Neuronal stem cell (in vitro differentiated cells): ENCODE measurements at regions not wholly inside any gene's neighbourhood (a gene's known extent, or its start where the extent isn't known, plus 50 kb on each side); places are given as distances from the start of the nearest gene placed in this dataset.

Source experiments
- DNase-seq: peaks from one replicate; pipeline ENCODE4 v3.0.0-alpha.2; 2013; ENCODE audit warnings: low spot score
- H2AFZ ChIP-seq: one replicate; pipeline ENCODE4 v1.6.1; 2013; ENCODE audit warnings: mild to moderate bottlenecking, low read length, inconsistent platforms
- H2AK5ac ChIP-seq: 2 replicates; pipeline ENCODE4 v1.6.1; 2013; ENCODE audit warnings: low read depth, mild to moderate bottlenecking, inconsistent platforms, low read length, moderate library complexity, mixed read lengths
- H2BK120ac ChIP-seq: 2 replicates; pipeline ENCODE4 v1.6.1; 2013; ENCODE audit warnings: low read depth, mild to moderate bottlenecking, inconsistent platforms, low read length, moderate library complexity, mixed read lengths
- H2BK12ac ChIP-seq: one replicate; pipeline ENCODE4 v1.6.1; 2013; ENCODE audit warnings: low read length, inconsistent platforms
- H2BK15ac ChIP-seq: 2 replicates; pipeline ENCODE4 v1.6.1; 2013; ENCODE audit warnings: mild to moderate bottlenecking, low read length, inconsistent platforms, mixed read lengths
- H2BK5ac ChIP-seq: one replicate; pipeline ENCODE4 v1.6.1; 2013; ENCODE audit warnings: inconsistent platforms, mild to moderate bottlenecking, low read length, moderate library complexity
- H3K14ac ChIP-seq: one replicate; pipeline ENCODE4 v1.6.1; 2013; ENCODE audit warnings: low read length, inconsistent platforms
- H3K18ac ChIP-seq: 2 replicates; pipeline ENCODE4 v1.6.1; 2013; ENCODE audit warnings: low read length, inconsistent platforms
- H3K23ac ChIP-seq: 2 replicates; pipeline ENCODE4 v1.6.1; 2013; ENCODE audit warnings: low read depth, mild to moderate bottlenecking, mixed read lengths, low read length, inconsistent platforms; ENCODE audit not compliant: poor library complexity
- H3K27ac ChIP-seq: replicated peaks from 3 replicates; pipeline ENCODE4 v1.5.1; 2013; ENCODE audit warnings: low read length, inconsistent platforms
- H3K27me3 ChIP-seq, 3 experiments: 2 replicates each; pipeline ENCODE4 v1.6.1; 2013; ENCODE audit warnings: low read length in 3 of 3, mild to moderate bottlenecking in 2 of 3, inconsistent platforms in 1 of 3, low read depth in 1 of 3, mixed read lengths in 1 of 3, moderate library complexity in 1 of 3; ENCODE audit not compliant: control insufficient read depth in 3 of 3, insufficient read depth in 3 of 3
- H3K36me3 ChIP-seq, 2 donors: replicated peaks in 1 of 2; 2 replicates each; pipeline ENCODE4 v1.6.1; 2013; ENCODE audit warnings: low read length in 2 of 2; ENCODE audit not compliant: control insufficient read depth in 2 of 2, insufficient read depth in 2 of 2
- H3K4ac ChIP-seq: 2 replicates; pipeline ENCODE4 v1.6.1; 2013; ENCODE audit warnings: inconsistent platforms, mild to moderate bottlenecking, low read length, moderate library complexity
- H3K4me1 ChIP-seq, 2 donors: 1 replicate in 1 of 2; 2 replicates in 1 of 2; pipeline ENCODE4 v1.6.1; 2013; ENCODE audit warnings: low read length in 2 of 2, low read depth in 1 of 2; ENCODE audit not compliant: control insufficient read depth in 2 of 2, insufficient read depth in 1 of 2
- H3K4me2 ChIP-seq: one replicate; pipeline ENCODE4 v1.6.1; 2013; ENCODE audit warnings: mild to moderate bottlenecking, low read length, inconsistent platforms; ENCODE audit not compliant: insufficient read depth, poor library complexity, severe bottlenecking
- H3K4me3 ChIP-seq, 2 donors: 2 replicates each; pipeline ENCODE4 v1.5.1; 2013; ENCODE audit warnings: low read length in 2 of 2, mild to moderate bottlenecking in 2 of 2, inconsistent platforms in 1 of 2, moderate library complexity in 1 of 2
- H3K79me1 ChIP-seq: one replicate; pipeline ENCODE4 v1.6.1; 2013; ENCODE audit warnings: low read depth, mild to moderate bottlenecking, inconsistent platforms, low read length, moderate library complexity
- H3K9ac ChIP-seq: one replicate; pipeline ENCODE4 v1.6.1; 2013; ENCODE audit warnings: mild to moderate bottlenecking, low read depth, low read length, inconsistent platforms; ENCODE audit not compliant: poor library complexity
- H3K9me3 ChIP-seq, 2 donors: replicated peaks in 1 of 2; 2 replicates each; pipeline versions ENCODE3 to v1.6.1; 2013; ENCODE audit warnings: low read length in 2 of 2, mild to moderate bottlenecking in 2 of 2, inconsistent platforms in 1 of 2, low read depth in 1 of 2, mixed read lengths in 1 of 2, moderate library complexity in 1 of 2; ENCODE audit not compliant: control insufficient read depth in 2 of 2, insufficient read depth in 1 of 2
- H4K8ac ChIP-seq: one replicate; pipeline ENCODE4 v1.6.1; 2013; ENCODE audit warnings: low read depth, mild to moderate bottlenecking, inconsistent platforms, low read length, moderate library complexity
- H4K91ac ChIP-seq: one replicate; pipeline ENCODE4 v1.6.1; 2013; ENCODE audit warnings: low read length, low read depth, mild to moderate bottlenecking, inconsistent platforms; ENCODE audit not compliant: poor library complexity
- WGBS, 2 donors: extraction: QIAGEN DNeasy Blood & Tissue Kit; methylation state at CpG; one replicate each; pipeline ENCODE4 v1.1.7; 2013; ENCODE audit warnings: missing lambda C conversion rate in 2 of 2, mixed read lengths in 1 of 2; ENCODE audit not compliant: insufficient read length in 2 of 2, insufficient replicate concordance in 1 of 2; ENCODE audit errors: extremely low coverage in 2 of 2; 5-methylcytosine and 5-hydroxymethylcytosine counted together

DNA sequence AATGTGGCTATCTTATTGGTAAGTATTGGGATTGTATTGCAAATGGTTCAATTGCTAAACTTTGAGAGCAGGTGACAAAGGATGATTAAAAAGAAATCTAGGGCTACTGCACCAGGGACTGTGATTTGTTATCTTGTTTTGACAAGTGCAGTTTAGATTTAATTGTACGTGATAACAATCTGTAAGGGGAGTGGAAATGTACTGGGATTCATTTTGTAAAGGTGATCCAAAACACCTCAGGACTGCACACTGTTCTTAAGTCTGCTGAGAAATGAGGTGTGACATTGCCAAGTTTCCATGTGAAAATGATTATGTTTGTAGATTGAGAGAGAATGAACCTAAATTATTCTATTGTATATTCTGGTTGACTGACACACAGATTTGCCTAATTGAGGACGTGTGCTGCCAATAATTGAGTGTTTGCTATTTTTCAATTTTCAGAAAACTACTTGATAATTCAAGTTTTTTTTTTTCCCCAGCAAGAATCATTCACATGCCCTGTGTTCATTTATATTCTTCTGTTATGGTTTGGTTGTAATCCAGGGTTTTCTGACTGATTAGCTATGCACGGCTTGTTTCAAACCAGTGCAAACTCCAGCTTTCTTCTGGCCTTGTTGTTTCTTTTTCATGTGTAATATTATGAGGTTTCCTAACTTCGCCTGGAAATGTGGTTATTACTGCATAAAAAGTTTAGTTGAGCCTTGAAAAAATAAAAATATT lies 308.0 kb downstream of the OLFM4 start:
- H2BK5ac ChIP-seq: no peak overlapping the region

GRCh38 chr13:53338760-53339159 lies 310.1 kb downstream of the OLFM4 start:
- Histone ChIP-seq H2BK12ac (no peak overlapping the region), H2AK5ac (no peak overlapping the region), H3K9ac (no peak overlapping the region), H2AFZ (no peak overlapping the region), H4K91ac (no peak overlapping the region), H4K8ac (no peak overlapping the region), H2BK5ac (no peak overlapping the region), H3K79me1 (no peaks in the 10 kb centered on the region), H3K27ac (no peak overlapping the region), H2BK120ac (no peak overlapping the region), H3K14ac (no peak overlapping the region), H3K4me1 (peaks cover 8% of the 10 kb centered on the region in 2 donors), H3K4ac (no peak overlapping the region), H3K23ac (no peak overlapping the region), H2BK15ac (no peak overlapping the region), H3K4me3 (no peak overlapping the region), H3K27me3 (no peaks in the 10 kb centered on the region), H3K18ac (no peak overlapping the region), H3K4me2 (no peak overlapping the region), H3K36me3 (no peaks in the 10 kb centered on the region), H3K9me3 (peaks cover 0 to 8% of the 10 kb centered on the region in 2 donors)
- WGBS, 2 donors: no CpG with 5 or more reads among the region's 3 CpGs
- no peak for DNase-seq

More for the DNA sequence above, 308.0 kb downstream of the OLFM4 start:
- Histone ChIP-seq H2AFZ (no peak overlapping the region), H3K36me3 (no peaks in the 10 kb centered on the region), H3K23ac (no peak overlapping the region), H3K79me1 (no peaks in the 10 kb centered on the region), H3K4ac (no peak overlapping the region), H4K91ac (no peak overlapping the region), H2BK12ac (no peak overlapping the region), H3K14ac (no peak overlapping the region), H3K9me3 (peaks cover 0 to 8% of the 10 kb centered on the region in 2 donors), H3K4me3 (no peak overlapping the region), H3K18ac (no peak overlapping the region), H2BK120ac (no peak overlapping the region), H3K4me1 (no peaks in the 10 kb centered on the region), H3K9ac (no peak overlapping the region), H4K8ac (no peak overlapping the region), H3K27ac (no peak overlapping the region), H2AK5ac (no peak overlapping the region), H2BK15ac (no peak overlapping the region), H3K27me3 (no peaks in the 10 kb centered on the region), H3K4me2 (no peak overlapping the region)
- WGBS, 2 donors: no CpG with 5 or more reads among the region's 4 CpGs
- DNase-seq: no peak

GRCh38 chr13:53340505-53341143 lies 312.0 kb downstream of the OLFM4 start:
- Histone ChIP-seq H3K18ac (no peak overlapping the region), H2BK120ac (no peak overlapping the region), H3K4ac (no peak overlapping the region), H3K14ac (no peak overlapping the region), H4K91ac (no peak overlapping the region), H3K4me1 (peaks cover 8% of the 10 kb centered on the region in 2 donors), H2BK12ac (no peak overlapping the region), H3K27me3 (no peaks in the 10 kb centered on the region), H2BK5ac (no peak overlapping the region), H3K36me3 (no peaks in the 10 kb centered on the region), H3K9ac (no peak overlapping the region), H2BK15ac (no peak overlapping the region), H3K9me3 (peaks cover 0 to 3% of the 10 kb centered on the region in 2 donors), H2AK5ac (no peak overlapping the region), H3K23ac (no peak overlapping the region), H3K4me2 (no peak overlapping the region), H3K79me1 (no peaks in the 10 kb centered on the region), H3K4me3 (no peak overlapping the region), H3K27ac (no peak overlapping the region), H2AFZ (peak overlapping the region; percentile 59), H4K8ac (no peak overlapping the region)
- no CpG with 5 or more reads among the region's 1 CpG for WGBS, 2 donors
- DNase-seq: no peak

- H2AK5ac ChIP-seq: no peak overlapping the region
- H2BK15ac ChIP-seq: no peak overlapping the region
- H3K27me3 ChIP-seq: no peaks in the 10 kb centered on the region
- no peak overlapping the region for H3K14ac ChIP-seq
- no peak overlapping the region for H3K4ac ChIP-seq
- H3K79me1 ChIP-seq: no peaks in the 10 kb centered on the region
- no peak overlapping the region for H4K8ac ChIP-seq
- H2BK120ac ChIP-seq: no peak overlapping the region
- H3K9me3 ChIP-seq: no peaks in the 10 kb centered on the region
- H3K9ac ChIP-seq: no peak overlapping the region
- no peak overlapping the region for H2BK5ac ChIP-seq
- H2AFZ ChIP-seq: no peak overlapping the region
- H4K91ac ChIP-seq: no peak overlapping the region
- no peak overlapping the region for H3K27ac ChIP-seq
- no peak overlapping the region for H3K4me2 ChIP-seq
- no peak overlapping the region for H3K23ac ChIP-seq
- no CpG with 5 or more reads among the region's 3 CpGs for WGBS, 2 donors
- peaks cover 8% of the 10 kb centered on the region in 2 donors for H3K4me1 ChIP-seq
- no peak overlapping the region for H3K4me3 ChIP-seq
- no peak overlapping the region for H3K18ac ChIP-seq
- no peaks in the 10 kb centered on the region for H3K36me3 ChIP-seq
- DNase-seq: no peak
- no peak overlapping the region for H2BK12ac ChIP-seq
Observed at GRCh38 chr13:53341144-53341510, 312.5 kb downstream of the OLFM4 start.
